ENCODE measurements at regions not wholly inside any gene's neighbourhood (a gene's known extent, or its start where the extent isn't known, plus 50 kb on each side); places are given as distances from the start of the nearest gene placed in this dataset.

DNA sequence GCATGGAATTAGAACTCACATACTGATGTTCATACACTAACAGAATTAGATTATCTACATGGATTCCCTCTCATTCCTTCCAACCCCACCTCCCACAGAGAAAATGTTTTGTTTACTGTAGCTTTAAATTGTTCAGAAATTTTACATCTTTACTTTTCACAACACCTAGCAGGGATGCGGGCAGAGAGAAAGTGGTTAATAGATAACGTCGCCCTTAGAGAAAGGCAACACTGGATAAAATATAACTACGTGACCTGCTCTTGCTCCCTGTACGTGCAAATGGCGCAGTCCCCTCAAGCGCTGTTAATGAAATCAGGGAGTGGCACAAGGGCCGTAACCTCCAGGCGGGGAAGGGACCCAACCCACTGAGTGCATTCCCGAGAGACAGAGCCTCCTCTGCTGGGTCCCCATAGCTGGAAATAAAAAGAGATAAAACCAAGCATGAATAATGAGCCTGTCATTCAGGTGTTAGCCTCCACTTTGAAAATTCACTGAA, 125.3 kb upstream of the DAPK1 start:
- TF ChIP-seq, protein P1, sequence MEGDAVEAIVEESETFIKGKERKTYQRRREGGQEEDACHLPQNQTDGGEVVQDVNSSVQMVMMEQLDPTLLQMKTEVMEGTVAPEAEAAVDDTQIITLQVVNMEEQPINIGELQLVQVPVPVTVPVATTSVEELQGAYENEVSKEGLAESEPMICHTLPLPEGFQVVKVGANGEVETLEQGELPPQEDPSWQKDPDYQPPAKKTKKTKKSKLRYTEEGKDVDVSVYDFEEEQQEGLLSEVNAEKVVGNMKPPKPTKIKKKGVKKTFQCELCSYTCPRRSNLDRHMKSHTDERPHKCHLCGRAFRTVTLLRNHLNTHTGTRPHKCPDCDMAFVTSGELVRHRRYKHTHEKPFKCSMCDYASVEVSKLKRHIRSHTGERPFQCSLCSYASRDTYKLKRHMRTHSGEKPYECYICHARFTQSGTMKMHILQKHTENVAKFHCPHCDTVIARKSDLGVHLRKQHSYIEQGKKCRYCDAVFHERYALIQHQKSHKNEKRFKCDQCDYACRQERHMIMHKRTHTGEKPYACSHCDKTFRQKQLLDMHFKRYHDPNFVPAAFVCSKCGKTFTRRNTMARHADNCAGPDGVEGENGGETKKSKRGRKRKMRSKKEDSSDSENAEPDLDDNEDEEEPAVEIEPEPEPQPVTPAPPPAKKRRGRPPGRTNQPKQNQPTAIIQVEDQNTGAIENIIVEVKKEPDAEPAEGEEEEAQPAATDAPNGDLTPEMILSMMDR (IDR thresholded peaks at IDR 0.05), result no peak
- no peak for TF ChIP-seq POLR2A (IDR thresholded peaks at IDR 0.05)
